GM18505 (cell line): ENCODE measurements at regions not wholly inside any gene's neighbourhood (a gene's known extent, or its start where the extent isn't known, plus 50 kb on each side); places are given as distances from the start of the nearest gene placed in this dataset.
"Not testable (repeated sequence)": the region's sequence is repeated elsewhere in the genome, so short reads cannot be mapped to it uniquely, and the experiment has no call there.

Experiments used
- ATAC-seq: cut with Tn5 transposase; IDR thresholded peaks from one replicate; pipeline ENCODE4 v1.9.1; 2021; ENCODE audit not compliant: unreplicated experiment
- POLR2A ChIP-seq: IDR thresholded peaks from 4 replicates; pipeline ENCODE4 v1.6.1; 2011; ENCODE audit warnings: borderline replicate concordance; ENCODE audit not compliant: insufficient read depth, insufficient read length; ENCODE audit errors: extremely low read depth

DNA sequence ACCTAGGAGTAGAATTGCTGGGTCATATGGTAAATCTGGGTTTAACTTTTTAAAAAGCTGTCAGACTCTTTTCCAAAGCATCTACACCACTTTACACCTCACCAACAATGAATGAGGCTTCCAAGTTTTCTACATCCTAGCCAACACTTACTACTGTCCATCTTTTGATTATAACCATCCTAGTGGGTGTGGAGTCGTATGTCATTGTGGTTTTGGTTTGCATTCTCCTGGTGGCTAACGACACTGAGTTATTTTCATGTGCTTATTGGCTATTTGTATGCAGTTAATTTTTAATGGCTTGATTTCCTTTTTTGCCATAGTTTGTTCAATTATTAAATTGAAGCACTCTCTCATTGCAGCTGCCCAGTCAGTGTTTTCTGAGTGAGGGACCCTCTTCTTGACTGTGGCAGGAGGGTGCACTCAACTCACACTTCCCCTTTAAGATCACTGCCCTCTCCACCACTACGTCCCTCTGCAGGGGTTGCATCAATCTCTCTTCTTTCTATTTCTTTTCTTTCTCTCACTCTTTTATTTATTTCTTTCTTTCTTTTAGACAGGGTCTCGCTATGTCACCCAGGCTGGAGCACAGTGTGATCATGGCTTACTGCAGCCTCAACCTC lies 182.3 kb downstream of the C9orf152 start:
- no peak for TF ChIP-seq POLR2A
- ATAC-seq: no peak

GRCh38 chr9:110027671-110028081 lies 180.3 kb downstream of the C9orf152 start:
- TF ChIP-seq POLR2A: no peak
- no peak for ATAC-seq

- ATAC-seq: no peak
- TF ChIP-seq POLR2A: no peak
Observed at GRCh38 chr9:110028271-110028670, 179.7 kb downstream of the C9orf152 start.

DNA sequence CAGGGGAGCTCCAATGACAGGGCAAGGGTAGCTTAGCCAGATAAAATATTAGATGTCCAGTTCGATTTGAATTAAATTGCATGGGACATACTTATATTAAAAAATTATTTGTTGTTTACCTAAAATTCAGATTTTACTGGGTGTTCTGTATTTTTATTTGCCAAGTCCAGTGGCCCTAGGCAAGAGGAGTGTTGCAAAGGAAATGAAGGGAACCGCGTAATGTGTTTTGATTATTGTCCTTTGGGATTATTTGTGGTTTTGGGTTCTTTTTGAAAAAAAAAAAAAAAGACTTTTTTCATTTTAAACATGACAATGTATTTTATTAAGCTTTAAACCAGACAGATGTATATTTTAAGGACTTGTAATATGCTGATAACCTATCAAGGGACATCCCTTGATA lies 179.3 kb downstream of the C9orf152 start:
- TF ChIP-seq POLR2A: no peak
- no peak for ATAC-seq

- no peak for TF ChIP-seq POLR2A
- ATAC-seq: no peak
Observed at GRCh38 chr9:110029429-110029955, 178.5 kb downstream of the C9orf152 start.

DNA sequence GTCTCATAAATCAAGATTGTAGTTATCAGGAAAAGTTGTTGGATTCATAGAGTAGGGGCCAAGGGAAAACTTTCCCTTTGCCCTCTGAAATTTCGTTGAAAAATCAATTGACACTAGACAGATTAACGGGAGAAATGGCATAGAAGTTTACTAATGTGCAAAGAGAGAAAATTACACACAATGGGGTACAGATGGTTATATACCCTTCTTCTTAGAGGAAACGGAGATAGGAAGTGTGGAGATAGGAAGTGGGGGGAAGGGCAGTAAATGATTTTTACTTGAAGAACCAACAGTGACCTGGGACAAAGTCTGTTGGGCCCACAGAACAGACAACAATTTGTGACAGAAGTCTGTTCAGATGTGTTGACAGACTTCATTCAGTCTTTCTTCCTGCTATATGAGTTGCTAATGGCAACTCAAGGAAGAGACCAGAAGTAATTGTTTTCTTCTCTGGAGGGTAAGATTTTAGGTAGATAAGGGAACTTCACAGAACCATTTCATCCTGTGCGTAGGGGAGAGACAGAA lies 177.9 kb downstream of the C9orf152 start:
- no peak for TF ChIP-seq POLR2A
- no peak for ATAC-seq

GRCh38 chr9:110030632-110031031 lies 177.3 kb downstream of the C9orf152 start:
- TF ChIP-seq POLR2A: no peak
- no peak for ATAC-seq

DNA sequence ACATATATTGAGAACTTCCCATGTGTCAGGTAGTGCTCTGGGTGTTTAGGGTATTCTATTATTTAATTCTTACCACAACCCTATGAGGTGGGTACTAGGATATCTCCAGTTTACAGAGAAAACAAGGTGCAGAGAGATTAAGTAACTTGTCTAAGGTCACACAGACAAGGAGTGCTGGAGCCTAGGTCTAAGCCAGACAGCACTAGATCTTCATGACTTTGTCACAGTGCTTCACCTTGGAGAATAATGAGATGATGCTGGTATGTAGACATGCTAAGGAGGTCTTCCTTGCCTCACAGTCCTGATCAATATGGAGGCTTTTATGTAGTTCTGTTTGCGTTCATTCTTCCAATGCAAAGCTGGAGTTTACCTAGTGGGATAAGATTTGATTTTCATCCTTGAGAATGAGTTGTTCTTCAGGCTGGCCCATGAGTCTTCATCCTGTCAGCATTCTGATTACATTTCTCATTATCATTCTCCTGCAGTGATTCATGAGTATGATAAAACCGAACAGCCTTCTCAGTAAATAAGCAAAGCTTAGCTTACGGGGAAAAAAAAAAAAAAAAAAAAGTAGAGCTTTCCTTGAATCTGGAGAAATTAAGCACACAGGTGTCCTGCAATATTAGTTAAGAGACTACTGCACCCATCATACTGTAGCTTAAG lies 176.3 kb downstream of the C9orf152 start:
- ATAC-seq: no peak
- no peak for TF ChIP-seq POLR2A

GRCh38 chr9:110032532-110032931 lies 175.4 kb downstream of the C9orf152 start:
- ATAC-seq: not testable (repeated sequence)

- TF ChIP-seq POLR2A: no peak
- ATAC-seq: no peak
Observed at GRCh38 chr9:110033869-110034268, 174.1 kb downstream of the C9orf152 start.

DNA sequence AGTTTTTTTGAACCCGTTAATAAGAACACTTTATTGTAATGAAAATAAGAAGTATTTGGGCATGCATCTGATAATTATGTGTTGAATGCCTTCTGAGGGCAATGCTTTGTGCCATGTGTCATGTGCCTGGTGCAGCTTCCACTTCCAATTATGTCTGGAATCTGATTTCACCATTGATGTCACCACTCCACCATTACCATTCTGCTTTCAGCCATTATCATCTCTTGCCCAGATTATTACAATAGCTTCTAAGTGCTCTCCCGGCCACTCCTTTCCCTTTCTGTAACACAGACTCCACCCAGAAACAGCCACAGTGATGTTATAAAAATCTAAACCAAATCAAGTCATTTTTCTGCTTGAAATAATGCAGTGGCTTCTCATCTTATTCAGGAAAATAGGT lies 171.7 kb downstream of the C9orf152 start:
- no peak for ATAC-seq
- TF ChIP-seq POLR2A: no peak

DNA sequence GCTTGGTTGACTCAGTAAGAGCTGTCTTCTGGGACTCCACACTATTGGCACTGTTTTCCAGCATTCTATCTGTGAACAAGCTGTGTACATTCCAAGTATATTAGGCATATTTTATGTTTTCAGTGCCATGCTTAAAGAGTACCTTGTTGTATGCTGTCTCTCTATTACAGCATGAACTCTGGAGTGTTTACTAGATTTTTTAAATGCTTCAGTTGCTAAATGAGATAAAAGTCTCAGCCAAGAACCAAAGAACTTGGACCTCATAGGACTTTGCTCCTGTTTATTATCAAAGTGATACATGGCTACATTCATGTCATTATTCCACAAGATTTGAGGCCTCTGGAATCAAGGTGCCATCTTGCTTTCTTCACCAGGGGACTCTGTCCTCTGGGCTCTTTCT lies 167.2 kb downstream of the C9orf152 start:
- TF ChIP-seq POLR2A: no peak
- no peak for ATAC-seq

DNA sequence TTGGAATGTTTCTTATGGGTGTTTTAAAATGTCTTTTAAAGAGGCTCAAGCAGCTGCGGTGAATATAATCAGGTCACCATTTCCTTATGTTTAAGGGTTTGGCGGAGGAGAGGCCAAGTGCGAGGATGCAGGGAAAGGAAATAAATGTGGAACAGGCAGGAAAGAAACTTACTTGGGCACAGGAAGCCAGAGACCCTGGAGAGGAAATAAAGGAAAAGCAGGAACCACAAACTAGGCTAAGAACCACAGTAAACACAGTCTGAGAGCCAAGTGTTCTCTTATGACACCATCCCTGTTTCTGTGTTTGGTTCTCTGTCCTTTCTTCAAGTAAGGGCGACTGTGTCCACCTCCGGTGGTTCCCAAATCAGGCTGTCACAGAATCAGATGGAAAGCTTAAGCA lies 166.5 kb downstream of the C9orf152 start:
- ATAC-seq: no peak
- no peak for TF ChIP-seq POLR2A
